ENCODE measurements at regions not wholly inside any gene's neighbourhood (a gene's known extent, or its start where the extent isn't known, plus 50 kb on each side); places are given as distances from the start of the nearest gene placed in this dataset.

- Histone ChIP-seq H2BK15ac (ENCODE audit: low read depth, low read length) (no peak overlapping the region), H3K4ac (ENCODE audit: low read depth, low read length) (no peak overlapping the region), H3K9me3 (ENCODE audit: control insufficient read depth, insufficient read depth, low read length) (peaks cover 45% of the 10 kb centered on the region), H4K20me1 (ENCODE audit: insufficient read depth, low read length) (no peaks in the 10 kb centered on the region), H2AK5ac (ENCODE audit: low read depth, low read length) (no peak overlapping the region), H3K4me1 (ENCODE audit: control insufficient read depth, insufficient read depth, low read length) (no peaks in the 10 kb centered on the region), H4K91ac (ENCODE audit: insufficient read depth, low read depth, low read length) (no peak overlapping the region), H3K9me1 (ENCODE audit: insufficient read depth, low read length) (no peaks in the 10 kb centered on the region), H4K8ac (ENCODE audit: low read depth in 2 of 2, low read length in 2 of 2) (no peak overlapping the region), H2BK120ac (ENCODE audit: low read depth, low read length) (no peak overlapping the region), H3K9ac (ENCODE audit: low read depth, low read length) (no peak overlapping the region), H4K5ac (ENCODE audit: low read depth, low read length) (no peak overlapping the region), H2BK20ac (ENCODE audit: low read depth, low read length) (no peak overlapping the region), H3K27ac (ENCODE audit: insufficient read depth, low read length) (no peak overlapping the region), H3K14ac (replicated peaks; ENCODE audit: low read depth, low read length) (no peak overlapping the region), H3K4me3 (ENCODE audit: insufficient read depth, low read depth, low read length) (no peak overlapping the region), H3K23ac (ENCODE audit: low read depth, low read length) (no peak overlapping the region), H3K79me1 (ENCODE audit: low read depth in 1 of 2, low read length in 2 of 2) (no peaks in the 10 kb centered on the region), H3K56ac (ENCODE audit: extremely low read depth, insufficient read depth, low read length) (no peak overlapping the region), H3K4me2 (ENCODE audit: low read depth, low read length) (no peak overlapping the region), H2AFZ (replicated peaks; ENCODE audit: low read length, poor library complexity) (no peak overlapping the region), H3K36me3 (ENCODE audit: control insufficient read depth, insufficient read depth, low read length) (no peaks in the 10 kb centered on the region), H3K27me3 (ENCODE audit: control insufficient read depth, insufficient read depth, low read length) (no peaks in the 10 kb centered on the region), H2AK9ac (replicated peaks; ENCODE audit: low read depth, low read length, poor library complexity) (no peak overlapping the region), H3K18ac (ENCODE audit: low read depth, low read length) (no peak overlapping the region), H2BK5ac (ENCODE audit: low read depth, low read length, poor library complexity, severe bottlenecking) (no peak overlapping the region)
- DNase-seq (no peak), ATAC-seq (ENCODE audit: low read depth) (no peak)
- TF ChIP-seq NFE2L2 (IDR thresholded peaks at IDR 0.05; ENCODE audit: low read depth, low read length) (no peak), POLR2A (IDR thresholded peaks at IDR 0.05; ENCODE audit: low read depth, low read length) (no peak), MXI1 (IDR thresholded peaks at IDR 0.05; ENCODE audit: borderline replicate concordance, low read depth, low read length) (no peak), CTCF (conservative IDR thresholded peaks at IDR 0.05; ENCODE audit: low read depth, low read length) (no peak), BHLHE40 (IDR thresholded peaks at IDR 0.05; ENCODE audit: low read depth, low read length) (no peak), SMC3 (IDR thresholded peaks at IDR 0.05; ENCODE audit: low read depth, low read length) (no peak), ELK1 (IDR thresholded peaks at IDR 0.05; ENCODE audit: borderline replicate concordance, low read depth, low read length) (no peak), FOS (IDR thresholded peaks at IDR 0.05; ENCODE audit: low read depth, low read length) (no peak), RAD21 (IDR thresholded peaks at IDR 0.05; ENCODE audit: low read length) (no peak), MAZ (IDR thresholded peaks at IDR 0.05; ENCODE audit: borderline replicate concordance, low read depth, low read length) (no peak), RFX5 (IDR thresholded peaks at IDR 0.05; ENCODE audit: low read depth, low read length) (no peak), MAFK (IDR thresholded peaks at IDR 0.05; ENCODE audit: low read depth, low read length) (no peak), RCOR1 (IDR thresholded peaks at IDR 0.05; ENCODE audit: insufficient replicate concordance, low read length) (no peak), CEBPB (IDR thresholded peaks at IDR 0.05; ENCODE audit: low read depth, low read length) (no peak)
- TF ChIP-seq, protein P1, sequence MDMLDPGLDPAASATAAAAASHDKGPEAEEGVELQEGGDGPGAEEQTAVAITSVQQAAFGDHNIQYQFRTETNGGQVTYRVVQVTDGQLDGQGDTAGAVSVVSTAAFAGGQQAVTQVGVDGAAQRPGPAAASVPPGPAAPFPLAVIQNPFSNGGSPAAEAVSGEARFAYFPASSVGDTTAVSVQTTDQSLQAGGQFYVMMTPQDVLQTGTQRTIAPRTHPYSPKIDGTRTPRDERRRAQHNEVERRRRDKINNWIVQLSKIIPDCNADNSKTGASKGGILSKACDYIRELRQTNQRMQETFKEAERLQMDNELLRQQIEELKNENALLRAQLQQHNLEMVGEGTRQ (IDR thresholded peaks at IDR 0.05; ENCODE audit: low read depth, low read length), result no peak
- in situ Hi-C loops (cut with MboI; ENCODE audit: low sequenced_read_pairs) (no loop called here), dilution Hi-C loops (cut with HindIII; ENCODE audit: low sequenced_read_pairs, unreplicated experiment) (no loop called here), intact Hi-C loops (cut with micrococcal nuclease) (no loop called here)
- BruUV-seq (replicated peaks), result no TSS peak
- POLR2A ChIA-PET (ENCODE audit: unreplicated experiment), result no interaction called here
- CTCF ChIA-PET, result no interaction called here
- no CpG with 5 or more reads among the region's 17 CpGs for WGBS, 2 experiments (ENCODE audit: extremely low coverage in 2 of 2, insufficient read length in 1 of 2)
Measured at GRCh38 chr22:47549741-47550340, 787.4 kb downstream of the TBC1D22A start.

Data from IMR-90 (cell line).